NCI-H1694 treated with DMSO at 0.1 percent for 48 hours (cell line): ENCODE measurements at regions not wholly inside any gene's neighbourhood (a gene's known extent, or its start where the extent isn't known, plus 50 kb on each side); places are given as distances from the start of the nearest gene placed in this dataset.
A peak's percentile ranks its signal among the peaks of the same experiment; 100 is the strongest.

Source experiments
- DNase-seq: peaks from one replicate; lab custom pipeline; 2025; lab: John Stamatoyannopoulos, UW

DNA sequence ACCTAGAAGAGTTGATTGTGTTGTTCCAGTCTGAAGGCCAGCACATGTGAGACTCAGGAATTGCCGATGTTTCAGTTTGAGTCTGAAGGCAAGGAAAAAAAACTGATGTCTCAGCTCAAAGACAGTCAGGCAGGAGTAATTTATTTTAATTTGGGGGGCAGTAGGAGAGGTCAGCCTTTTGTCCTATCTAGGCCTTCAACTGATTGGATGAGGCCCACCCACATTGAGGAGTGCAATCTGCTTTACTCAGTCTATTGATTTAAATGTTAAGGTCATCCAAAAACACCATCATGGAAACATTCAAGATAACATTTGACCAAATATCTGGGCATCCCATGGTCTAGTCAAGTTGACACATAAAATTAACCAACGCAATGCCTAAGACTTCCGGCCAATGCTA is 288.9 kb downstream of the CDK5RAP2 start:
- no peak for DNase-seq

DNA sequence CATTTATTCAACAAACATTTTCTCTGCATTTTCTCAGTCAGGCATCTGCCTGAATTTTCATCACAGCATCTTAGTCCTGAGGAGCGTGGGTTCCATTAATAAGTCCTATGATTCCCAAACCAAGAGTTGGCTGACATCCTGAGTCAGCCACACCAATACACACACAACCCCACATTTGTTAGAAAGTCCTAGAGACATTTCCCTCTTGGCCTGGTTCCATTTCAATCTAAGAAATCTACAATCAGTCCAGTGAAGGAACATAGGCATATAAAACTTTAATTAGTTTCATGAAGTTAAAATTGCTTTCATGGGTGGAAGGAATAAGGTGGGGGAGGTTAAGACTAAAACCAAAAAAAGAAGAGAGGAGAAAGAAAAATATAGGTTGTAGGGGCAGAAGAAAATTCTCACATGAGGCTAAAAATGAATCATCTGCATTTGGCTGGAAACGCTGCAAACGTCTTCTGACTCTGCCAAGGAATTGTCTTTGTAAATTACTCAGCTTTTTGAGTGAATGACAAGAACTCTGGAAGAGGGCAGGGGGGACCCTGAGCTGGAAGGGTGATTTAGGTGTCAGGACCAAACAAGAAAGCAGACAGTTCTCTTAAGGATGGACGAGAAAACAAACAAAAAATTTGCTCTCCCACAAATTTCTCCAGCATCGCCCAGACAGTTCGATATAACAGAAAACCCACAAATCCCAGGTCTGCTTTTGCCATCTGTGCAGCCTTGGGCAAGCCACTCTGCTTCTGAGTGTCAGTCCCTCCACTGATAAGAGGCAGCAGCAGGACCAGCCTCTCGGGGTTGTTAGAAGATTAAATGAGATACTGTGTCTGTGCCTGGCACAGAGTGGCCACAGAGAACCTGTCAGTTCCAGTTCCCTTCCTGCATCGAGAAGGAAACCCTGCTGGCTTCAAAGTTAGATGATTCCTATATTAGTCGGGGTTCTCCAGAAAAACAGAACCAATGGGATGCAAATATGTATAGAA is 289.7 kb downstream of the CDK5RAP2 start:
- no peak for DNase-seq

DNA sequence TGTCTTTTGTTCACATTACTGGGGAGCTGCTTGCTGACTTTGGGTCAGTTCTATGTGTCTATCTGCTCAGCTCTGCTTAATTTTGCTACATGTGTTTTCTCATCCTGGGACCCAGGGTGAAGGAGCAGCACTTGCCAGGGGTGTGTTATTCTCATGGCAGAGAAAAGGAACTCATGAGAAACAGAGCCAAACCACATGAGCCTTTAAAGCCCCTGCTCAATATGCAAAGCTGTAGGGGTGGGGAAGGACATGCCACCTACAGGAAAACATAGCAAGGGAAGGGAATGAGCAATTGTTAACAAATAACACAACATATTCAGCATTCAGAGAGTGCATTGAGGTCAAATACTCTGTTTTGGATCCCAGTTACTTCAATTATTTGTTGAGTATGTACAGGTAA is 290.9 kb downstream of the CDK5RAP2 start:
- DNase-seq: no peak

DNA sequence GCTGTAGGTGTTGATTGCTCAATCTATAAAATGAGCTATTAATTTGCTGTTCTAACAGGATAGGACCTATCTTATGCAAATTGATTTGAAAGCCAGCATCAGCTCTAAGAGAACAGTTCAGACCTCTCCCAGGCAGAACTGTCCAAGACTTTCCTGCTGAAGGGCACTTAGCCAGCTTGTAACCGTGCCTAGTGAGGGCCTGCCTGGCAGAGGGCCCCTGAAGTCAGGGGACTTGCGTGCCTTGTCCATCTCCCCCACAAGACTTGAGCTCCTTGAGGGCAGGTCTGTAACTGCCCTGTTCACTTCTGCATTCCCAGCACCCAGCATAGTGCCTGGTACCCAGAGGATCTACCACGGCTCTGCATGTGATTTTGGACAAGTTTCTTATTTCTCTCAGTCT is 293.4 kb downstream of the CDK5RAP2 start:
- no peak for DNase-seq

DNA sequence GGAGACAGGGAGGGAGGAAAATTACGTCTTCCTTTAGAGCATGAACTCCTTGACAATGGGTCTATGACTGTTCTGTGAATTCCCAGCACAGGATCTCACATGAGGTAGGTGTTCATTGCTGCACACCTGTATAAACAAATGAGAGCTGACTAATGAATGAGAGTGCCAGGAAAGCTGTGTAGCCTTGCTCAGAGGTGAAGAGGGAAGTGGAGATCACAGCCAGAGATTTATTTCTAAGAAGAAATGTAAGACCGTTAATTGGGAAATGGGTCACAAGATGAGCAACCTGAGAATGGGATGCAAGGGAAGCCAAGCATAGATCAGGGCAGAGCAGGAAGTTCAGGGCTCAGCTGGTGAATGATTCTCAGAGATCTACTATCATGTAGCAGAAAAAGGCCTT is 295.1 kb downstream of the CDK5RAP2 start:
- no peak for DNase-seq

DNA sequence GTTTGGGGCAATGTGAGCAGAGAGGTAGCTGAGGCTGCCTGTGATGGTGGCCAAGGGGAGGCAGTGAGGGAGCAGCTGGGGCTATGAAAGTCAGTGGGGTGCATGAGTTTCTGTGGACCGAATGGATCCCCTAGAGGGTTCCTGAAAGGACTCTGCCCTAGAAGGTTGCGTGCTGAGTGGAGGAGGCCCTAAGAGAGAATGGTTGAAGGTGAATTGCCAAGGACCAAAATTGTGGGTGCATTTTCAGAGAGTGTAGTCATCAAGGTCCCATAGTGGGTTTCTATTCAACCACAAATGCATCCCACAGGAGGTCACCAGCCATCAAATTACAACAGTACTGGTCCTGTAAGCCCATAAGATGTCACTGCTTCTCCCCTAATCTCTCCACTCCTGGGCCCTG is 298.3 kb downstream of the CDK5RAP2 start:
- DNase-seq: no peak

DNA sequence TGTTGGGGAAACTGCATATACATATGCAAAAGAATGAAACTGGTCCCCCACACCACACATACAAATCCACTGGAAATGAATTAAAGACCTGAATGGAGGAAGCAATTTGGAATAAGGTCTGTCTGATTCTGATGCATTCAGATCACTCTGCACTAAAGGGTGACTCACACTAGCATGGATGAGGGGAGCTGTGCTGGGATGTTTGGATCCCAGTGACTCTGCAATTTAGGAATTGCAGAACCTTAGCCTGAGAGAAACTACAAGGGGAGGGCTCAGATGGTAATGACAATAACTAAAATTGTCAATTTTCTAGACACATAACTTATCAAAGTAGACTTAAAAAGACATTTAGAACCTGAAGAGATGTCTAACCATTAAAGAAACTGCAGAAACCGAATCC is 312.0 kb downstream of the CDK5RAP2 start:
- DNase-seq: no peak

DNA sequence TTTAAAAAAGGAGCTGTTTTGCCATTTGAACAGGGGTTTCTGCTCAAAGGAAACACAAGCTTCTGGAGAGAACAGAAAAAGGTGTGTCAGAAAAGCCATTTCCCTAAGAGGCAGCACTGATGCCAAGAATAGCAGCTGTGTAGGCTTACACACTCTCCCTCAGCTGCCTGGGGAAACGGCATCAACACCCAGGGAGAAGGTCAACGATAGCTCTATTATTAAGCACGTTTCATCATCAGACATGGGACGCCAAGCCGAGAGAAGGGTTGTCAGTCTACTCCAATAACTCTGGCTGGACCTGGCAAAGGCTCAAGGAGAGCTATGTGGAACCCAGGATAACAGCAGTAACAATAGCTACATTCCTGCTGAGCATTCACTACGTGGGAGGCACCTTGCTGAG is 314.2 kb downstream of the CDK5RAP2 start:
- DNase-seq: peak; percentile 38

DNA sequence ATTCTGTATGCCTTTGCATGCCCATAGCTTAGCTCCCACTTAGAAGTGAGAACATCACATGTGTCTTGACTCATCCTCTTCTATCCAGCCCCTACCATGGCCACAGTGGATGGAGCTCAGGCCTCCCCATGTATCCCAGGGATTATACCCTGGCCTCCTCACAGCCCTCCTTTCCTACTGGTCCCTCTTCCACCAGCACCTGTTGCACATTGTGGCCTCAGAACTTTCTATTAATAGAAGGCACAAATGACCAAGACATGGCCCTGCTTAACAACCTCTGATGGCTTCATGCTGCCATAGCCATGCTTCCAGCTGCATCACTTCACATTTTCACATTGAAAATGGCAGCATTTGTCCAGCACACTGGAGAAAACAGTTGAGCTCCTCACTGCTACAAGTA is 315.4 kb downstream of the CDK5RAP2 start:
- no peak for DNase-seq

DNA sequence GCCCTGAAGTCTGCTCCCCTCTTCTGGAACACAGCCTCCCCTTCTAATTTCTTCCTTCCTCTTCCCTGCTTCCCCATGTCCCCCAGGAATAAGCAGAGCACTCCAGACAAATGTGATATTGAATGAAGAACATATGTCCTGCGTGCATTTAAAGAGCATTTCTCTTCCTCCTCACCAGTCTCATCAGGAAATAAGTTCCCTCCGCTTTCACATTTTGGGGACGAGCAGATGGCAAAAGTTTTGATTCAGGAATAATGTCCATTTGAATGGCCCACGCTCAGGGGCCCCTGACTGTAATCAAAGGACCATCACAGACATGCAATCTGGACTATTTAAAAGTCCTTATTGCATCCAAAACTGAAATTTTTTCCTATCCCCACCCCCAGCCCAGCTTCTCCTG is 316.1 kb downstream of the CDK5RAP2 start:
- DNase-seq: no peak

DNA sequence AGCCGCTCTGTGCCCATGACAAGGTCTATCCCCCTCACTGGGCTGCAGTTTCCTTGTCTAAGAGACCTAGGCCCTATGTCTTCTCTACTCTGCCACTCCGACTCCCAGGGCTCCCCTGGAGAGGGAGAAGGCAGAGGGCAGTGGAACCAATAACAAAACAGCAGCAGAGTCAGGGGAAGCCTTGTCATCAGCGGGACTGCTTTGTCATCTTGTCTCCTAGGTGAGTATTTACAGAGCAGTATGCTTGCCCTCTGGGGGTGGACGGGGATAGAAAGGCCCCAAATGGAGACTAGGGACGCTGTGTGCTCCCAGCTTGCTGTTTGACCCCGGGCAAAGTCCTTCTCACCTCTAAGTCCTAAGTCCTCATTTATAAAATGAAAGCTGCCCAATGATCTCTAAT is 318.5 kb downstream of the CDK5RAP2 start:
- DNase-seq: no peak

DNA sequence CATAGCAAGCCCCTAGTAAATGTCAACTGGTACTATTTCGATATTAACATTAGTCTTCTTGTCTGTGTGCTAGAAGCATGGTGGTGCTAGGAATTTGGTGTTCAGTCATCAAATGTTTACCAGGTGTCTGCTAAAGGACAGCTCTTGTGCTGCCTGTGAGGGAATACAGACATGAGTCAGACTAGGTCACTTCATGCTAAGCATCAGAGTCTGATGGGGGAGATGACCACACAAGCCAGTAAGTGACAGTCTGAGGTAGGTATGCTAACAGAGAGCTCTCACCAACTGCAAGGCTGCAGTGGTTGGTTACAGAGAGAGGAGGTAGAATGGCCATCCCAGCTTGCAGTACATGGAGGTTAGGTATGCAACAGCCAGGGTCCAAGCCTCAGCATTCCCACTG is 320.9 kb downstream of the CDK5RAP2 start:
- DNase-seq: no peak

DNA sequence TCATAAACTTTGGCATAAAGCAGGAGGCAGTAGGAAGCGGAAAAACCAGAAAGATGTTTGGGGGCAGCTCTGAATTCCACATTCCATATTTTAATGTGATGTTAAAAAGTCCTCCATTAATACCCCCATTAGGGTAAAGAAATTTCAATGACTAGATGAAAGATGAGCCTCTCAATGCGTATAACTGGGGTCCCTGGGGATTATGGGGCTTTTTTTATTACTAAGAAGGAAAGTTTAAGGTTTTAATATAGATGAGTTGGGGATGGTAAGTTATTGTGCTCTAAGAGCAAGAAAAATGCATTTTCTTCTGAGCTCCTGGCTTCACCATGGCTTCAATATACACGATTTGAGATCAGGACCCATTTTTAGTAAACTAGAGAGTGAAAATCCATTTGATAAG is 321.9 kb downstream of the CDK5RAP2 start:
- DNase-seq: no peak

DNA sequence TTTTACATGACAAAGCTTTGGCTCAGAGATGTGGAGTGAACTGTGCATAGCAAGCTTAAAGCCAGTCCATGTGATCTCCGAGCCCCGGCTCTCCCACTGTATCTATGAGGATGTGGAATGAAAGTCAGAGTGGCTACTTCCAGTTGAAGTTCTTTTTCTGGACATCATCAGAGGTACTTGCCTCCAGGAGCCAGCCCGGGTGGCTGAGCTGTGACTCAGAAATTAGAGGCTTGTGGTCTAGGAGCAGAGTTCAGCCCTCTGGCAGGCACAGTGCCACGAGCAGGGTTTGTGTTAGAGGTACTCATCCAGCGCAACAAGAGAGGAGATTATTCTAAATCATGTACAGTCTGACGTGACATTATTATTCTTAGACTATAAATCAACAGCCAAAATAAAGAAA is 322.5 kb downstream of the CDK5RAP2 start:
- DNase-seq: no peak

DNA sequence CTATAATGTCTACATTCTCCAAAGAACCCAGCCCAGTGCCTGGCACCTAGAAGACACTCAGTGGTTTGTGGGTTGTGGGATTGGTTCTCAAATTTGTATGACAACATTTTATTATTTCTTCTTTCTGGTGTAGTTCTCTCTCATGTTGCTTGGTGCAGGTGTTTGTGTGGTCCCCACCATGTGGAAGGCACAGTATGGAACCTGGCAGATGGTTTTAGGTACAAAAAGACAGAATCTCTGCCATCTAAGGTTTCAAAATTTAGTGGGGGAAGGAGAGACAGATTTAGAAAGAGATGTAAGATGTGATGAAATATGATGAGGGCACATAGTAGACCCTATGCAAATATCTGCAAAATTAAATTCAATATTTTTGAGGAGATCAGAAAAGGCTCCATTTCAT is 323.8 kb downstream of the CDK5RAP2 start:
- DNase-seq: no peak

DNA sequence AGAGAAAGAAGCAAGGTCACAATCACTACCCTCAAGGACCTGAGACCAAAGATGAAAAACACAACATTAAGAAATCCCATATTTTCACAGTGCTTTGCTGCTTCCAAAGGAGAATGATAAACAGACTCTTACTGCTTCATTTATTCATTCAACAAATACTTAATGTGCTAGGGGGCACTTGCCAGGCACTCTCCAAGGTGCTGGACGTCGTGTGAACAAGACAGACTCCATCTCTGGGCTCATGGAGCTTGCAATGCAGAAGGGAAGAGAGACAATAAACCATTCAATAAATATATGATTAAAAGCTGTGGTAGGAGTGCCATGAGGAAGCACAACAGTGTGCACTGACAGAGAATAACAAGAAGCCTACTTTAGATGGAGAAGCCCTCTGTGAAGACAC is 327.7 kb downstream of the CDK5RAP2 start:
- no peak for DNase-seq

DNA sequence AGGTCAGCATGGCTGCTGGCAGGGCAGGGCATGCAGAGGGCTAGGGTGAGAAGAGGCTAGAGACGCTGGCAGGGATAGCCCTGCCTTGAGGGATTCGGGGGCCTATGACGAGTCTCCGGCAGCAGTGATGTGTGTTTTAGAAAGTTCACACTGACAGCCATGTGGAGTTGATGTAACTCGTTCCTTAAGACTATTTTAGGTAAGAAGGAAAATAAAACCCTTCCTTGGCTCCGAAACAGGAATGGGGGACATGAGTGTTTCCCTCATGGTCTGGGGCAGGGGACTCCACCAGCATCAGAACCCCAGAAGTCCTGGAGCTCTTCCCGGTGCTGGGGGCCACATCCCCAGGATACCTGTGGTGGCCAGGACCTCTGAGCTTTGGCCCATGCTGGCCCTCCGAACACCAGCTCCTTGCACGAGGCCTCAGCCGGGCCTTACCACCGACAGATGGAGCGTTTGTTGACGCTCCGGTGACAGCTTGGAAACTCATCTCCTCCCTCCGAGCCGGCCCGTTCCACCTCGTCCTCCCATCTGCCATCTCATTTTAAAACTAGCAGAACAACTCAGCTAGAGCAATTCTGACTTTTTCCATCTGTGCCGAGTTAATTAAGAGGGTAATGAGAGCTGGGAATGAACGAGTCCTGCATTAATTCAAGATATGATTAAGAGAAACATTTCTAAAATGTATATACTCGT is 337.7 kb downstream of the CDK5RAP2 start:
- DNase-seq: peak; percentile 97

DNA sequence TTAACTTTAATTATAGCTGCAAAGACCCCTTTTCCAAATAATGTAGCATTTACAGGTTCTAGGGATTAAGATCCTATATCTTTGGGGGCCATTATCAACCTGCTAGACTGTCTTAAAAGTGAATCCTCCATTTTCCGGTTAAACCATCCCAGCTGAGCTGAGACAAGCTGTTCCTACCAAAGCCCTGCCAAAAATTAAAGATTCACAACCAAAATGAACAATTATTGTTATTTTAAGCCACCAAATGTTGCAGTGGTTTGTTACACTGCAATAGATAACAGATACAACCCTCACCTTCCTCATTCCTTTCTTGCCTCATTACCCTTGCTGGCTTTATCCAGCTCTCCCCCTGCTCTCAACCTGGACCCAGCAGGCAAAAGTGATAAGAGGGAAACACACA is 343.4 kb downstream of the CDK5RAP2 start:
- peak; percentile 56 for DNase-seq

DNA sequence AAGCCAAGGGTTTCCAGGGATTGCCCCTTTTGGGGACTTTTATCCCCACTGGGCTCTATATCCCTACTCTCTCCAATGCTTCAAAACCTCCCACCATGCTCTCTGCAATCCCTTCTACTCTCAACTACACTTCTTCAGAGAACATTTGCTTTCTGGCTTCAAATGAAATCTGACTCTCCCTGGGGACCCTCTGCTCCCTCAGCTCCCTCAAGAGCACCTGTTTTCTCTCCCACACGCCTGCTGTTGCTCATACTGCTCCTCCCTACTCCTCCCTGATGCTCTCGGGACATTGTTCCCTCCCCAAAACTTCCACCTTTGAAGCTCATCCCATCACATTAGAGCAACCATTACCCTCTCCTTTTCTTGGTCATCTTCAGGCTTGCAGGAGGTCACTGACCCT is 344.9 kb downstream of the CDK5RAP2 start:
- peak; percentile 80 for DNase-seq

DNA sequence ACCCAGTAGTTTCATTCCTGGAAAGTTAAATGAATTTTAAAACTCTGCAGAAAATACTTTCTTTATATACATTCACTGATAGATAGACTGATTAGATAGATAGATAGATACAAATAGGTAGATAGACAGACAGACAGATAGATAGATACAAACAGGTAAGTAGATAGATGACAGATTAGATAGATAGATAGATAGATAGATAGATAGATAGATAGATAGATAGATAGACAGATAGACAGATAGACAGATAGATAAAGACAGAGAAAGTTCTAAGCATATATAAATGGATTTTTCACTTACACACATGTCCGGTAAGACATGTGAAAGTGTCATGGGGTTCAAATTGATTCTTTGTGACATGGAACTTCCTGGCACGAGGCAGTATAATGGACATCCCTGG is 349.7 kb downstream of the CDK5RAP2 start:
- DNase-seq: no peak

DNA sequence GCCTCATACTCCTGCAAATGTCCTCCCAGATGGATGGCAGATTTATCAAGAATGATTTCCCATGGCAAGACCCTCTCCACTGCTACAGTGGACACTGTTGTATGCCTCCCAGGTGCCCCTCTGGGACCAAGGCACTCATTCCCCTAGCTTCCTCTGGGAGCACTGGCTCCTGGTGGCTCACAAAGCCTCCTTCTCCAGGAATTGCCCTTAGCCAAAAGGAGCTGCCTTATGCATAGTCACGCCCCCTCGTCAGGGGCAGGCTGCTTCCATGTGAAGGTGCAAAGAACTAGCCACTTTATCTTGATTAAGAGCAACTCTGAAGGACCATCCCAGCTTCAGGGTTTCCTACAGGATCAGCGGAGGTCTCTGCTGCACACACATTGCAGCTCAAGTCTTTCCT is 358.1 kb downstream of the CDK5RAP2 start:
- DNase-seq: no peak

DNA sequence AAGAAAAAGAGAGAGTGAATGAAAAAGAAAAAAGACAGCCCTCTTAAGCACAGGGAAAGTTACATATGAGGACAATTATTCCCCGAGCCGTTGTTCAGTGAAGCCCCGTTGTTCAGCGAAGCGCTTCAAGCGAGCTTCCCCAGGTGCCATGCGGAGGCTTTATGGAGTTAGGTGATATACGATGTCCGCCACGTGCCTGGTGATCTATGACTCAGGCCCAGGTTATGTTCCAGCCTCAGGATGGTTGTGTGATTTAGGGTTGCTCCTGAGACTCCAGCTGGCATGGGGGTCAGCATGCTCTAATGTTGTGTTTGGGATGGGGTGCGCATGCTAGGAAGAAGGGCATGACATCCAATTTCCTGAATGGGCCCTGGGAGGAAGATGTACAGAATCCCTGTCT is 365.6 kb downstream of the CDK5RAP2 start:
- no peak for DNase-seq

DNA sequence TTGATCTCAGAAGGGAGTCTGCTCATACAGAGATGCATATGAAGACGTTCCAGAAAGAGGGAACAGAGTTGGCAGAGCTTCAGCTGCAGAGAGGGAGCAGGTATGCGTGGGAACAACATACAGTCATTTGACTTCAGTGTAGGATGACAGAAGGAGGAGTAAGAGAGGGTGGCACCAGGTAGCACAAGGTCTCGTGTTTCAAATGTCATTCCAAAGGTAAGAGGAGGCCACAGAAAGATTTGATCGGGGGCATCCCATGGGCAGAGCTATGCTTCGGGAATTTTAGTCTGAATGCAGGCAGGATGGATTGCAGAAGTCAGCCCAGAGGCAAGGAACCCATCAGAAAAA is 367.1 kb downstream of the CDK5RAP2 start:
- no peak for DNase-seq
